Fibroblast of mammary gland (primary cell): ENCODE measurements at regions not wholly inside any gene's neighbourhood (a gene's known extent, or its start where the extent isn't known, plus 50 kb on each side); places are given as distances from the start of the nearest gene placed in this dataset.

Experiments used
- DNase-seq: peaks from one replicate; pipeline ENCODE4 v3.0.0-alpha.2; 2010; ENCODE audit warnings: low read depth
- H3K4me3 ChIP-seq: 2 replicates; pipeline ENCODE4 v1.5.1; 2011; ENCODE audit warnings: low read depth, mild to moderate bottlenecking, low read length, moderate library complexity; ENCODE audit not compliant: control insufficient read depth
- CTCF ChIP-seq: conservative IDR thresholded peaks from 2 replicates; pipeline ENCODE4 v1.5.1; 2011; ENCODE audit warnings: low read depth, low read length, inconsistent platforms; ENCODE audit not compliant: control insufficient read depth, insufficient read depth

GRCh38 chr13:79778741-79779460 is 297.9 kb downstream of the NDFIP2 start:
- no peak for TF ChIP-seq CTCF
- no peak for DNase-seq
- no peak overlapping the region for H3K4me3 ChIP-seq

- TF ChIP-seq CTCF = no peak
- no peak for DNase-seq
- no peak overlapping the region for H3K4me3 ChIP-seq
Observed at GRCh38 chr13:79777504-79777903, 296.5 kb downstream of the NDFIP2 start.

GRCh38 chr13:79776531-79777295 is 295.8 kb downstream of the NDFIP2 start:
- no peak overlapping the region for H3K4me3 ChIP-seq
- TF ChIP-seq CTCF = no peak
- peak; percentile 27 for DNase-seq

DNA sequence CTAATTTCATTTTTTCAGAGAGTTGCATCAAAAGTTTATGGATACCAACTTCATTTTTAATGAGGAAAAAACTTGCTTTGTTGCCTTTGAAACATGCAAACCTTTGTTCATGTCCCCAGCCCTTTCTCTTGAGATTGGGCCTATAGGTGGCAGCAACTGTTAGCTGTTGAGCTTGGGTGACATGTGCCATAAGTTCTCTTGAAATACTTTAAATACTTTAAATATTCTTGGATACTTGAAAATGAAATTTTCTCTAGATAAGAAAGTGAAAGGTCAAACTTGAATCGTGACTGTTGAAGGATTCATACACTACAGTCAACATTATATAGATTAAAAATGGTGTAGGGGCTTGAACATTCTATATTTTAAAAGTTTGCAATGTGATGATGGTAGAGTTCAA is 294.9 kb downstream of the NDFIP2 start:
- no peak overlapping the region for H3K4me3 ChIP-seq
- peak; percentile 80 for DNase-seq
- TF ChIP-seq CTCF = peak; percentile 80

- DNase-seq = no peak
- no peak overlapping the region for H3K4me3 ChIP-seq
- no peak for TF ChIP-seq CTCF
Observed at GRCh38 chr13:79772811-79773210, 291.9 kb downstream of the NDFIP2 start.

GRCh38 chr13:79771493-79771892 is 290.5 kb downstream of the NDFIP2 start:
- no peak for TF ChIP-seq CTCF
- H3K4me3 ChIP-seq = no peak overlapping the region
- DNase-seq = no peak
